Neuronal stem cell (in vitro differentiated cells): ENCODE measurements at regions not wholly inside any gene's neighbourhood (a gene's known extent, or its start where the extent isn't known, plus 50 kb on each side); places are given as distances from the start of the nearest gene placed in this dataset.
"Not testable (repeated sequence)": the region's sequence is repeated elsewhere in the genome, so short reads cannot be mapped to it uniquely, and the experiment has no call there.

Experiments used
- DNase-seq: peaks from one replicate; pipeline ENCODE4 v3.0.0-alpha.2; 2013; ENCODE audit warnings: low spot score
- H2AFZ ChIP-seq: one replicate; pipeline ENCODE4 v1.6.1; 2013; ENCODE audit warnings: mild to moderate bottlenecking, low read length, inconsistent platforms
- H2AK5ac ChIP-seq: 2 replicates; pipeline ENCODE4 v1.6.1; 2013; ENCODE audit warnings: low read depth, mild to moderate bottlenecking, inconsistent platforms, low read length, moderate library complexity, mixed read lengths
- H2BK120ac ChIP-seq: 2 replicates; pipeline ENCODE4 v1.6.1; 2013; ENCODE audit warnings: low read depth, mild to moderate bottlenecking, inconsistent platforms, low read length, moderate library complexity, mixed read lengths
- H2BK12ac ChIP-seq: one replicate; pipeline ENCODE4 v1.6.1; 2013; ENCODE audit warnings: low read length, inconsistent platforms
- H2BK15ac ChIP-seq: 2 replicates; pipeline ENCODE4 v1.6.1; 2013; ENCODE audit warnings: mild to moderate bottlenecking, low read length, inconsistent platforms, mixed read lengths
- H2BK5ac ChIP-seq: one replicate; pipeline ENCODE4 v1.6.1; 2013; ENCODE audit warnings: inconsistent platforms, mild to moderate bottlenecking, low read length, moderate library complexity
- H3K14ac ChIP-seq: one replicate; pipeline ENCODE4 v1.6.1; 2013; ENCODE audit warnings: low read length, inconsistent platforms
- H3K18ac ChIP-seq: 2 replicates; pipeline ENCODE4 v1.6.1; 2013; ENCODE audit warnings: low read length, inconsistent platforms
- H3K23ac ChIP-seq: 2 replicates; pipeline ENCODE4 v1.6.1; 2013; ENCODE audit warnings: low read depth, mild to moderate bottlenecking, mixed read lengths, low read length, inconsistent platforms; ENCODE audit not compliant: poor library complexity
- H3K27ac ChIP-seq: replicated peaks from 3 replicates; pipeline ENCODE4 v1.5.1; 2013; ENCODE audit warnings: low read length, inconsistent platforms
- H3K27me3 ChIP-seq, 3 experiments: 2 replicates each; pipeline ENCODE4 v1.6.1; 2013; ENCODE audit warnings: low read length in 3 of 3, mild to moderate bottlenecking in 2 of 3, inconsistent platforms in 1 of 3, low read depth in 1 of 3, mixed read lengths in 1 of 3, moderate library complexity in 1 of 3; ENCODE audit not compliant: control insufficient read depth in 3 of 3, insufficient read depth in 3 of 3
- H3K36me3 ChIP-seq, 2 donors: replicated peaks in 1 of 2; 2 replicates each; pipeline ENCODE4 v1.6.1; 2013; ENCODE audit warnings: low read length in 2 of 2; ENCODE audit not compliant: control insufficient read depth in 2 of 2, insufficient read depth in 2 of 2
- H3K4ac ChIP-seq: 2 replicates; pipeline ENCODE4 v1.6.1; 2013; ENCODE audit warnings: inconsistent platforms, mild to moderate bottlenecking, low read length, moderate library complexity
- H3K4me1 ChIP-seq, 2 donors: 1 replicate in 1 of 2; 2 replicates in 1 of 2; pipeline ENCODE4 v1.6.1; 2013; ENCODE audit warnings: low read length in 2 of 2, low read depth in 1 of 2; ENCODE audit not compliant: control insufficient read depth in 2 of 2, insufficient read depth in 1 of 2
- H3K4me2 ChIP-seq: one replicate; pipeline ENCODE4 v1.6.1; 2013; ENCODE audit warnings: mild to moderate bottlenecking, low read length, inconsistent platforms; ENCODE audit not compliant: insufficient read depth, poor library complexity, severe bottlenecking
- H3K4me3 ChIP-seq, 2 donors: 2 replicates each; pipeline ENCODE4 v1.5.1; 2013; ENCODE audit warnings: low read length in 2 of 2, mild to moderate bottlenecking in 2 of 2, inconsistent platforms in 1 of 2, moderate library complexity in 1 of 2
- H3K79me1 ChIP-seq: one replicate; pipeline ENCODE4 v1.6.1; 2013; ENCODE audit warnings: low read depth, mild to moderate bottlenecking, inconsistent platforms, low read length, moderate library complexity
- H3K9ac ChIP-seq: one replicate; pipeline ENCODE4 v1.6.1; 2013; ENCODE audit warnings: mild to moderate bottlenecking, low read depth, low read length, inconsistent platforms; ENCODE audit not compliant: poor library complexity
- H3K9me3 ChIP-seq, 2 donors: replicated peaks in 1 of 2; 2 replicates each; pipeline versions ENCODE3 to v1.6.1; 2013; ENCODE audit warnings: low read length in 2 of 2, mild to moderate bottlenecking in 2 of 2, inconsistent platforms in 1 of 2, low read depth in 1 of 2, mixed read lengths in 1 of 2, moderate library complexity in 1 of 2; ENCODE audit not compliant: control insufficient read depth in 2 of 2, insufficient read depth in 1 of 2
- H4K8ac ChIP-seq: one replicate; pipeline ENCODE4 v1.6.1; 2013; ENCODE audit warnings: low read depth, mild to moderate bottlenecking, inconsistent platforms, low read length, moderate library complexity
- H4K91ac ChIP-seq: one replicate; pipeline ENCODE4 v1.6.1; 2013; ENCODE audit warnings: low read length, low read depth, mild to moderate bottlenecking, inconsistent platforms; ENCODE audit not compliant: poor library complexity
- WGBS, 2 donors: extraction: QIAGEN DNeasy Blood & Tissue Kit; methylation state at CpG; one replicate each; pipeline ENCODE4 v1.1.7; 2013; ENCODE audit warnings: missing lambda C conversion rate in 2 of 2, mixed read lengths in 1 of 2; ENCODE audit not compliant: insufficient read length in 2 of 2, insufficient replicate concordance in 1 of 2; ENCODE audit errors: extremely low coverage in 2 of 2; 5-methylcytosine and 5-hydroxymethylcytosine counted together

GRCh38 chr2:35496022-35496421 lies 859.6 kb upstream of the CRIM1 start:
- Histone ChIP-seq H3K23ac (no peak overlapping the region), H2BK120ac (no peak overlapping the region), H3K4me2 (no peak overlapping the region), H3K4me1 (no peaks in the 10 kb centered on the region), H2BK5ac (no peak overlapping the region), H4K8ac (no peak overlapping the region), H3K4ac (no peak overlapping the region), H3K14ac (no peak overlapping the region), H2AFZ (no peak overlapping the region), H3K36me3 (no peaks in the 10 kb centered on the region), H3K9ac (no peak overlapping the region), H2AK5ac (no peak overlapping the region), H2BK12ac (no peak overlapping the region), H3K9me3 (no peaks in the 10 kb centered on the region), H4K91ac (no peak overlapping the region), H3K27me3 (no peaks in the 10 kb centered on the region), H3K4me3 (no peak overlapping the region), H3K79me1 (no peaks in the 10 kb centered on the region), H3K18ac (no peak overlapping the region), H2BK15ac (no peak overlapping the region), H3K27ac (no peak overlapping the region)
- WGBS, 2 donors, result no CpG with 5 or more reads among the region's 1 CpG
- DNase-seq, result no peak

GRCh38 chr2:35495182-35495581 lies 860.4 kb upstream of the CRIM1 start:
- no peak overlapping the region for H2AK5ac ChIP-seq
- no peak overlapping the region for H2BK12ac ChIP-seq

GRCh38 chr2:35478121-35478520 lies 877.5 kb upstream of the CRIM1 start:
- H3K36me3 ChIP-seq, H2BK120ac ChIP-seq, H2BK5ac ChIP-seq, H3K79me1 ChIP-seq, H2AFZ ChIP-seq, DNase-seq, H3K14ac ChIP-seq, H2AK5ac ChIP-seq, H3K23ac ChIP-seq, H2BK15ac ChIP-seq, H3K4me3 ChIP-seq, H3K9ac ChIP-seq, H3K27ac ChIP-seq, H3K18ac ChIP-seq, H4K91ac ChIP-seq, H3K9me3 ChIP-seq, H3K4ac ChIP-seq, H4K8ac ChIP-seq, H3K27me3 ChIP-seq, H2BK12ac ChIP-seq, H3K4me1 ChIP-seq, H3K4me2 ChIP-seq: not testable (repeated sequence)
- no CpG with 5 or more reads among the region's 2 CpGs for WGBS, 2 donors

More at GRCh38 chr2:35495182-35495581, 860.4 kb upstream of the CRIM1 start:
- Histone ChIP-seq H3K36me3 (no peaks in the 10 kb centered on the region), H3K4me3 (no peak overlapping the region), H3K14ac (no peak overlapping the region), H2BK5ac (no peak overlapping the region), H4K8ac (no peak overlapping the region), H2BK120ac (no peak overlapping the region), H3K23ac (no peak overlapping the region), H3K4me1 (no peaks in the 10 kb centered on the region), H2AFZ (no peak overlapping the region), H3K18ac (no peak overlapping the region), H3K9ac (no peak overlapping the region), H3K4ac (no peak overlapping the region), H2BK15ac (no peak overlapping the region), H3K27me3 (no peaks in the 10 kb centered on the region), H3K4me2 (no peak overlapping the region), H3K9me3 (no peaks in the 10 kb centered on the region), H3K27ac (no peak overlapping the region), H4K91ac (no peak overlapping the region), H3K79me1 (no peaks in the 10 kb centered on the region)
- no peak for DNase-seq

DNA sequence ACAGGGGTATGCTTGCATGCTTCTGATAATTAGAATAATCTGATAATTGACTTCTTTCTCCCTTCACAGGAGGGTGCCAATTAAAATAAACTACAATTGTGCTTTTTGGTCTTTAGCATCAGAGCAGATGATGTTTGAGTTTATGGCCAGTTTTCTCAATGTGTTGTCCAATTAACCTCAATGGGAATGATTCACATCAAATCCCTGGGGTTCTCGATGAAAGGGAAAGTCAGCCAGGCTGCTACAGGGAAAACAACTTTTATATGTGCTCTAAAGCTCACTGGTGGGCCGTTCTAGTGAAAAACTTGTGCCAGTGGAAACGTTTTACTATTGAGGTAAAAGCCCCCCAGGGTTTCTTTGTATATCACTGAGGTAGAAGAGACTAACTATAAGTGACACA lies 887.3 kb upstream of the CRIM1 start:
- H2BK15ac ChIP-seq, result no peak overlapping the region
- no peak overlapping the region for H3K23ac ChIP-seq
- H4K91ac ChIP-seq, result no peak overlapping the region
- no peak overlapping the region for H3K27ac ChIP-seq
- no peaks in the 10 kb centered on the region for H3K79me1 ChIP-seq
- H3K36me3 ChIP-seq, result peaks cover 0 to 2% of the 10 kb centered on the region in 2 donors
- H3K27me3 ChIP-seq, result peaks cover 0 to 2% (median 0%) of the 10 kb centered on the region in 3 experiments
- H3K14ac ChIP-seq, result no peak overlapping the region
- H2AFZ ChIP-seq, result peak overlapping the region; percentile 71
- no CpG with 5 or more reads among the region's 3 CpGs for WGBS, 2 donors
- H3K4me2 ChIP-seq, result no peak overlapping the region
- no peak overlapping the region for H3K9ac ChIP-seq
- no peaks in the 10 kb centered on the region for H3K9me3 ChIP-seq
- H2BK120ac ChIP-seq, result no peak overlapping the region
- peak; percentile 76 for DNase-seq
- no peak overlapping the region for H2AK5ac ChIP-seq
- H3K4me3 ChIP-seq, result no peak overlapping the region
- H3K4ac ChIP-seq, result no peak overlapping the region
- H2BK5ac ChIP-seq, result no peak overlapping the region
- H3K18ac ChIP-seq, result no peak overlapping the region
- H4K8ac ChIP-seq, result no peak overlapping the region
- no peak overlapping the region for H2BK12ac ChIP-seq
- H3K4me1 ChIP-seq, result no peaks in the 10 kb centered on the region
